ENCODE measurements at regions not wholly inside any gene's neighbourhood (a gene's known extent, or its start where the extent isn't known, plus 50 kb on each side); places are given as distances from the start of the nearest gene placed in this dataset.
A peak's percentile ranks its signal among the peaks of the same experiment; 100 is the strongest.
"Not testable (repeated sequence)": the region's sequence is repeated elsewhere in the genome, so short reads cannot be mapped to it uniquely, and the experiment has no call there.

DNA sequence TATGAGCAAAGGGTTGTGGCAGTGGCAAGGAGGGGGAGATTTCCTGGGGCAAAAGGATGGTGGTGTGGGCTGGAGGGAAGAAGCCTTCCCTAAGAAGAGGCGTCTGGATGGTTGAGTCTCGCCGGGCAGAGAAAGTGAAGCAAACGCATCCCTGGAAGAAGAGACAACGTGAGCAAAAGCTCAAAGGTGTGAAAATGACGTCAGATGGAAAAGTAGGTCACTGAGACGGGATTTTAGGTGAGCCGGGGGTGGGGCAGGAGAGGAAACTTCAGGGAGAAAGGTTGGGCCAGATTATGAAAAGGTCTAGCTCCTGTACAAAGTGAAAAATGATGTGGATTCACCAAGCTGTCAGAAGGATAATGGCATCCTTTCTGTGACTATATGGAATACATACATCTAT lies 95.3 kb upstream of the KCNE2 start:
- Mint-ChIP-seq H3K36me3 (peaks cover 7% of the 10 kb centered on the region), H3K4me1 (ENCODE audit: low read depth in 2 of 2) (no peaks in the 10 kb centered on the region), H3K27ac (no peak overlapping the region), H3K9me3 (peaks cover 2% of the 10 kb centered on the region), H3K27me3 (peaks cover 5 to 9% of the 10 kb centered on the region in 2 donors), H3K4me3 (no peak overlapping the region)
- DNase-seq (ENCODE audit: low spot score) (no peak), ATAC-seq (no peak)

DNA sequence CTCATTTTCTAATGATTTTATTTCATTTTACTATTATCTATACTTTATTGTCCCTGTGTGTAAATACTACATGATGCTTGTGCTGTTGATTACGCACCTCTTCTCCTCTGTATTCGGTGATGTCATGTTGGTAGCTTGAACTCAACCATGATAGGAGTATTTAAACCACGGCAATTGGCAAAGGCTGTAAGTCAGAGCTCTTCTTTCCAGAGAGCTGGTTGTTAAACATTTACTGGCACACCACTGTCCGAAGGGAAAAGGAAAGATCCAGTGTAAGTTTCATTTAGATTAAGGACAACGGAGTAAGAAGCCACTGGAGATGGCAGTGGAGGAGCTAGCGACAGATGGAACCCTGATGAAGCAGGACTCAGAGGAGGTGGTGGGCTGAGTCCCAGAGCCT lies 93.4 kb upstream of the KCNE2 start:
- Mint-ChIP-seq H3K36me3 (no peaks in the 10 kb centered on the region), H3K4me3 (no peak overlapping the region), H3K27me3 (peaks cover 12 to 17% of the 10 kb centered on the region in 2 donors), H3K27ac (no peak overlapping the region), H3K4me1 (ENCODE audit: low read depth in 2 of 2) (no peaks in the 10 kb centered on the region), H3K9me3 (no peaks in the 10 kb centered on the region)
- ATAC-seq: no peak
- DNase-seq (ENCODE audit: low spot score): no peak

DNA sequence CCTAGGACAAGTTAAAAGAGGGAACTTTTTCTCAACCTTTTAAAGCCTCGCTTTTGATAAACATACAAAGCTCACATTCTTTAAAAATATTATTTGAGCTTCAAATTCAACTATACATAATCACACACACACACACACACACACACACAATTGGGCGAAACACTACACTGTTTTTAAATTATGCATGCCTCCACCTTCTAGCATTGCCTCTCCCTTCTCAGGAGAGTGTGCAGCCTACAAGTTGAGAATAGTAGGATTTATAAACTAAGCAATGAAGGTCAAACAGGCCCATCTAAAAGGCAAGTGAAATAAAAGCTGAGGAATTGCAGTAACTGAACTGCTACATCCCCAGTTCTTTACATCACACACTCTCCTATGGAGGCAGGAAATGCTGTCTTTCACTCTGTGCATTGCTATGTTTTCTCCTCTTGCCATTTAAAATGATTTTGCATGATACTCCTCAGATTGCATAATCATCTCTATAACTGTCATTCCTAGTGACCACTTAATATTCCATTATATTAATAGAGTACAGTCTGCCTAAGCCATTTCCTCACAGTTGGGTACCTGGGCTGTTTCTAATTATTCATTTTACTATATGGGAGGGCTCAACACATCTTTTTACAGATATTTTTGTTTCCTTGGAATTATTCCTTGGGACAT lies 92.5 kb upstream of the KCNE2 start:
- ATAC-seq (no peak), DNase-seq (ENCODE audit: low spot score) (no peak)
- Mint-ChIP-seq H3K4me1 (ENCODE audit: low read depth in 2 of 2) (no peaks in the 10 kb centered on the region), H3K27me3 (peaks cover 12 to 17% of the 10 kb centered on the region in 2 donors), H3K9me3 (no peaks in the 10 kb centered on the region), H3K36me3 (no peaks in the 10 kb centered on the region), H3K4me3 (no peak overlapping the region), H3K27ac (no peak overlapping the region)

DNA sequence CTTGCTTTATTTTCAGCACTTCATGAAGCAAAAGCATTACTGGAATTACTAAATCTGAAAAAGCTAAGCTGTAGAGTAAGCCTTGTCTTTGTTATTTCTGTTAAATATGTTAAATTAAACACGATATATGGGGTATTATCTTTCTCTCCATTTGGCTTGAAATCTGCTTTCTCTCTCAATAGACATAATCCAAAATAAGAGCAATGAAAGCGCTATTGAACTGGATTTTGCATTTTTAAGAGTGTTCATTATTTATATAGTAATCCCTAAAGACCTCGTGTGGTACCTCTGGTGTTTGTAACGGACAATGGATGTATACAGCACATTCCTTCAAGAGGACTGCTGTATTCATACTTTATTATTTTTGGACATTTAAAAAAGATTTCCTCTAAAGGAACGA lies 91.5 kb upstream of the KCNE2 start:
- no peak overlapping the region for H3K27ac Mint-ChIP-seq
- H3K27me3 Mint-ChIP-seq: peaks cover 21 to 27% of the 10 kb centered on the region in 2 donors
- no peak for DNase-seq (ENCODE audit: low spot score)
- H3K9me3 Mint-ChIP-seq: peaks cover 3% of the 10 kb centered on the region
- H3K4me1 Mint-ChIP-seq (ENCODE audit: low read depth in 2 of 2): peaks cover 0 to 9% of the 10 kb centered on the region in 2 donors
- H3K36me3 Mint-ChIP-seq: peaks cover 8% of the 10 kb centered on the region
- ATAC-seq: no peak
- no peak overlapping the region for H3K4me3 Mint-ChIP-seq

DNA sequence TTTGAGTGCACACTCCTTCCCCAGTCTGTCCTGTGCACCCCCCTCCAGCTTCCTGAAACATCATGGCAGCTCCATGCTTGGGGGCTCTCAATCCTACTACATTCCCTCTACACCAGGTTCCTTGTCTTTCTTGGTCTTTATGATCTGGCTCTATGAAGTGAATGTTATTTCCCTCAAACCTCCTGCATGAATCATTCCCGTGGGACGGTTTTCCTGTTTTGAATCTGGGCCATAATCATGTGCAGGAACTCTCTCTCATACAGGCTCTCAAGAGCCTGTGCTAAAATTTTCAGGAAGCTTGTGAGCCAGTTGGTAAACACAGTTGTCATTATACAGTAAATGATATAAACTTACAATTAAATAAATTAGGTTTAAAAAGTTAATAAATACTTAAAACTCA lies 89.8 kb upstream of the KCNE2 start:
- DNase-seq (ENCODE audit: low spot score) (no peak), ATAC-seq (no peak)
- H3K27me3 Mint-ChIP-seq: peaks cover 21 to 26% of the 10 kb centered on the region in 2 donors
- peaks cover 3% of the 10 kb centered on the region for H3K9me3 Mint-ChIP-seq
- peaks cover 8% of the 10 kb centered on the region for H3K36me3 Mint-ChIP-seq
- H3K27ac Mint-ChIP-seq: no peak overlapping the region
- H3K4me1 Mint-ChIP-seq (ENCODE audit: low read depth in 2 of 2): peaks cover 0 to 9% of the 10 kb centered on the region in 2 donors
- H3K4me3 Mint-ChIP-seq: no peak overlapping the region

DNA sequence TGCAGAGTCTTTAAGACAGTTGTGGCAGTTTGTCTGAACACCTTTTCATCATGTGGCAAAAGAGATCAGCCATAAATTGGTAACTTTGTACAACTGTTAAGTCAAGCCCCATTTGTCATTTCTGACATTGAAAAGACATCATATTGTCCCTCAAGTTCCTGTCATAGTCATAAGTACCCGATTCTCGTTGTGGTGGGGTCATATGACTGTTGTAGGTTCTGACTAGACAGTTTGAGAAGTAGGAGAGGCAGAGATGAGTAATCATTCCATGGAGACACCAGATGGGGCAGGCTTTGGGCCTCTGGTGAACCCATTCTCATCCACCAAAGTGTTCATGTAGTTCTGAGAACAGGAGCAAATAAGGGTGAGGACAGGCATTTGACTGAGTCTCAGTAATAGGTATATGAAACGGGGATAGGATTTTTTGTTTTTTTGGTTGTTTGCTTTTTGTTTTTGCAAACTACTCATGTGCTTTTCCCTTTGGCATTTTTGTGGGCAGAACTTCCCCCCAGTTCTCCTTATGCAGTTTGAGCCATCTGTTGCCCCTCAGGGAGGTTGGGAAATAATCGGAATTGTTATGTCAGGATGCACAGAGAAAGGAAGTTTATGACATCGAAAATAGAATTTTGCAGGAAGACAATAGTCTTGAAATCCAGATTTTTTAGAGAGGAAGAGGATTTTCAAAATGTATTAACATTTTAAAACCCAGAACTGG lies 86.9 kb upstream of the KCNE2 start:
- Mint-ChIP-seq H3K4me3 (peak overlapping the region; percentile 31), H3K4me1 (ENCODE audit: low read depth in 2 of 2) (peaks cover 0 to 9% of the 10 kb centered on the region in 2 donors), H3K36me3 (peaks cover 8% of the 10 kb centered on the region), H3K9me3 (peaks cover 3% of the 10 kb centered on the region), H3K27ac (peak overlapping the region in 1 of 2 donors; percentile 53), H3K27me3 (peaks cover 20 to 21% of the 10 kb centered on the region in 2 donors)
- peak; percentile 70 to 95 for ATAC-seq
- DNase-seq (ENCODE audit: low spot score): no peak

DNA sequence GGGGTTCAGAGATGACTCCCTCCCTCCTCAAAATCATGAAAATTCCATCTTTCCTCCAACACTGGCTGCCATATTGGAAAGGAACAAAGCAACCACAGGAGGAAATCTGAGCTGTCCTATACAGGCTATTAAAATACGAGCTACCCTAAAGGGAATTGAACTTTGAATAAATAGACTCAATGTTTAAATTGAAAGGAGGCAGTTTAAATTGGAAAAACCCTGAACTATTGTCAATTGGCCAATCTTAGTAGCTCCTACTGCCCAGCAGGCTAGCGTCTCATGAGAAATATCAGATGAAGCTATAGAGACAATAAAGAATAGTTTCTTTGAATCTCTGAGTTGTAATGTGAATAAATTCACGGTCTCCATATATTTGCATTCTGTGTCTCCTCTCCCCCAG lies 85.4 kb upstream of the KCNE2 start:
- Mint-ChIP-seq H3K4me3 (no peak overlapping the region), H3K27ac (no peak overlapping the region), H3K36me3 (peaks cover 8% of the 10 kb centered on the region), H3K9me3 (peaks cover 3% of the 10 kb centered on the region), H3K4me1 (ENCODE audit: low read depth in 2 of 2) (peaks cover 0 to 9% of the 10 kb centered on the region in 2 donors), H3K27me3 (peaks cover 16 to 19% of the 10 kb centered on the region in 2 donors)
- ATAC-seq: no peak
- DNase-seq (ENCODE audit: low spot score): no peak

DNA sequence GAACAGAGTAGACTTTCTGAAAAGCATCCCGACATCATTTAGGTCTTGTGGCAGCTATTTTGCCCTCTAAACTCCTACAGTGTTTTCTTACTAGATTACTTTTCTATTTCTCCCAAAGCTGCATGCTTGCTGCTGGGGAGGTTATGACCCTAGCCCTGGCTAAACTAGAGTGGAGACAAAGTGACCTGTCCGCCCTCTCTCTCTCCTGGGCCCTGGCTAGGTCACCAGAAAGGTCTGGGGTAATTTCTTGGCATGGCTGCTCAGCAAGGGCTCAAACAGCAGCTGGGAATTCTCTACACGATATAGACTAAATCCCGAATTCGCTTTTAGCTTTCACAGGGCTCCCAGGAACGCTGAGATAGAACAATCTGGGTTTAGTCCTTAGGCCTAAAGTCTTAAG lies 84.5 kb upstream of the KCNE2 start:
- Mint-ChIP-seq H3K27ac (no peak overlapping the region), H3K36me3 (peaks cover 8% of the 10 kb centered on the region), H3K4me3 (no peak overlapping the region), H3K4me1 (ENCODE audit: low read depth in 2 of 2) (peaks cover 0 to 9% of the 10 kb centered on the region in 2 donors), H3K27me3 (peaks cover 9 to 13% of the 10 kb centered on the region in 2 donors), H3K9me3 (peaks cover 3% of the 10 kb centered on the region)
- DNase-seq (ENCODE audit: low spot score) (no peak), ATAC-seq (no peak)

DNA sequence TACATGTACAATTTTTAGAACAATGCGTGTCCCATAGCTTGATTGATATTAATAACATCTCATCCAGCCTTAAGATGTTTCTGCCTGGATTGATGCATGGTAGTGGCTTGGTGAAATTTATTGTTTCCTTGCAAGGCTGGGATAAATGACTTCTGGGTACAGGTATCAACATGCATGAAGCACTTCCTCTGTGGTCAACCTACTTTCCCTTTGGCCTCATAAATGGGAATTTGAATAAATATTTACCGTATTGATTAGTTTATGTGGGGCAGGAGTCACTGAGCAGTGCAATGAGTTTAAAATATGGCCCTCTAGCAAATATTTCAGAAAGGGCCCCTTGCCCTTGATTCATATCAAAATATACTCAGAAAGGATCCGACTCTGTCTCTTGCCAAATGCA lies 83.9 kb upstream of the KCNE2 start:
- H3K27ac Mint-ChIP-seq: no peak overlapping the region
- peaks cover 0 to 9% of the 10 kb centered on the region in 2 donors for H3K4me1 Mint-ChIP-seq (ENCODE audit: low read depth in 2 of 2)
- peaks cover 3% of the 10 kb centered on the region for H3K9me3 Mint-ChIP-seq
- no peak overlapping the region for H3K4me3 Mint-ChIP-seq
- H3K27me3 Mint-ChIP-seq: peaks cover 9 to 10% of the 10 kb centered on the region in 2 donors
- no peak for DNase-seq (ENCODE audit: low spot score)
- H3K36me3 Mint-ChIP-seq: peaks cover 8% of the 10 kb centered on the region
- no peak for ATAC-seq

DNA sequence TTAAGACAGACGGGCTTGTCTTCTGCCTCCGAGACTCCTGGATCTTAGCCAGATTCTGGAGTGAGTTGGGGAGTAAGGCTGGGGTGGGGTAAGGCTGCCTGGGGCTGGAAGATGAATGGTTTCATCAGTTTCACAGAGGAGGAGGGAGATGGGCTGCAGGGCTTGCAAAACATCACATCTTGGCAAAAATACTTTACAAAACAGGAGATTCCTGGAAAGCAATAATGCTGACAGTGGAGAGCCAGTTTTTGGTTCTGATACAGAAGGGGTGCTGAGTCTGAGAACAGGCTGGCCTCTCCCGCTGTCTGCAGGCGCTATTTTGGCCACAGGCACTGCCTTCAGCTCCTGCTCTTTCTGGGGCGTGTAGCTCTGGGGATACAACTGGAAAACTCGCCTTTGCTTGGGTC lies 83.4 kb upstream of the KCNE2 start:
- no peak overlapping the region for H3K27ac Mint-ChIP-seq
- H3K36me3 Mint-ChIP-seq: peaks cover 8% of the 10 kb centered on the region
- H3K4me3 Mint-ChIP-seq: no peak overlapping the region
- H3K27me3 Mint-ChIP-seq: peaks cover 9 to 10% of the 10 kb centered on the region in 2 donors
- DNase-seq (ENCODE audit: low spot score) (no peak), ATAC-seq (no peak)
- H3K4me1 Mint-ChIP-seq (ENCODE audit: low read depth in 2 of 2): peaks cover 0 to 9% of the 10 kb centered on the region in 2 donors
- peaks cover 3% of the 10 kb centered on the region for H3K9me3 Mint-ChIP-seq

DNA sequence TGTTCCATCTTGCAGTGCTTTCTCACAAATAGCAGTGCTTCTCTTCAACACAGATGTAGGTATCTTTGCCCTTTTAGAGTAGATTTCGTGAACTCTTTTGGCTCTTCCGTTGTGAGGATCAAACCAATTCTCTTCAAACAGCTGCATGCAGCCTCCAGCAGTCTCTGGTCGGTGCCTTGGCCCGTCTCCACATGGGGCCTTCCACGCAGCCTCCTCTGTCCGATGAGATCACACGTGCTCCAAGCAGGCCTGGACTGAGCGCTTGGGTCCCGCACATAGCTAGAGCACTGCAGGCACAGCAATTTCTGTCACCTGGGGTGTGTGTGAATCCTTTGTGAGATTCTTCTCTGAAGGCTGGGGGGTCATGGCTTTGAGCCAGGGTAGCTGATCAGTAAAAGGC lies 82.8 kb upstream of the KCNE2 start:
- no peak for DNase-seq (ENCODE audit: low spot score)
- H3K27me3 Mint-ChIP-seq: peaks cover 9 to 10% of the 10 kb centered on the region in 2 donors
- H3K4me3 Mint-ChIP-seq: no peak overlapping the region
- no peak overlapping the region for H3K27ac Mint-ChIP-seq
- peaks cover 0 to 9% of the 10 kb centered on the region in 2 donors for H3K4me1 Mint-ChIP-seq (ENCODE audit: low read depth in 2 of 2)
- no peak for ATAC-seq
- peaks cover 8% of the 10 kb centered on the region for H3K36me3 Mint-ChIP-seq
- H3K9me3 Mint-ChIP-seq: peaks cover 3% of the 10 kb centered on the region

DNA sequence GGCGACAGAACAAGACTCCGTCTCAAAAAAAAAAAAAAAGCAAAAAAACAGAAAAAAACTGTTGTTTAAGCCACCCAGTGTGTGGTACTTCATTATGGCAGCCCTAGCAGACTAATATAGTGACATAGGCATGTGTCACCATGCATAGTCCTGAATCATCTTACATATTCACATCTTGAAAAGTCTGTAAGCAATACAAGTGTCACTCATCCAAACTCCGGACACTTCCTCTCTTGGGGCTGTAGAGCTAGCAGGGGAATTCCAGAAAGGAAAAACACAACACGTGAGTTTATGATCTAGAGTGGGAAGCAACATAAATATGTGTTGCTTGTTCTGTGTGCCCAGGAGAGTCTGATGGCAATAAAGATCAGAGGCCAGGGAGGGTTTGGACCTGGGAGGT lies 81.6 kb upstream of the KCNE2 start:
- H3K9me3 Mint-ChIP-seq: peaks cover 3% of the 10 kb centered on the region
- peaks cover 0 to under 1% of the 10 kb centered on the region in 2 donors for H3K4me1 Mint-ChIP-seq (ENCODE audit: low read depth in 2 of 2)
- H3K27ac Mint-ChIP-seq: no peak overlapping the region
- no peak overlapping the region for H3K4me3 Mint-ChIP-seq
- H3K27me3 Mint-ChIP-seq: peaks cover 1 to 2% of the 10 kb centered on the region in 2 donors
- ATAC-seq: no peak
- H3K36me3 Mint-ChIP-seq: peaks cover 5% of the 10 kb centered on the region
- no peak for DNase-seq (ENCODE audit: low spot score)

DNA sequence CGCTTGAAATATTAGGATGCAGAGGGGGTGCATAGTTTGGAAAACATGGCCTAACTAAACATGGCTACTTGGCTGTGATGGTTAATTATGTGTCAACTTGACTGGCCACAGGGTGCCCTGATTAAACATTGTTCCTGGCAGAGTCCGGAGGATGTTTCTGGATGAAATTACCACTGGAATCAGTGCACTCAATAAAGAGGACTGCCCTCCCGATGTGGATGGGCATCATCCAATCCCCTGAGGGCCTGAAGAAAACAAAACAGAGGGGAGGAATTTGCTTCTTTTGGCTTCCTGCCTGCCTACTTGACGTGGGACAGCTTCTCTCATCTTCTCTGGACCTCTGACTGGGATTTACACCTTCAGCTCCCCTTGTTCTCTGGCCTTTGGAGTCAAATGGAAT lies 79.1 kb upstream of the KCNE2 start:
- peaks cover 17% of the 10 kb centered on the region for H3K36me3 Mint-ChIP-seq
- H3K4me1 Mint-ChIP-seq (ENCODE audit: low read depth in 2 of 2): no peaks in the 10 kb centered on the region
- no peaks in the 10 kb centered on the region for H3K27me3 Mint-ChIP-seq
- H3K4me3 Mint-ChIP-seq: no peak overlapping the region
- DNase-seq (ENCODE audit: low spot score): no peak
- ATAC-seq: no peak
- peaks cover 9% of the 10 kb centered on the region for H3K9me3 Mint-ChIP-seq
- no peak overlapping the region for H3K27ac Mint-ChIP-seq

DNA sequence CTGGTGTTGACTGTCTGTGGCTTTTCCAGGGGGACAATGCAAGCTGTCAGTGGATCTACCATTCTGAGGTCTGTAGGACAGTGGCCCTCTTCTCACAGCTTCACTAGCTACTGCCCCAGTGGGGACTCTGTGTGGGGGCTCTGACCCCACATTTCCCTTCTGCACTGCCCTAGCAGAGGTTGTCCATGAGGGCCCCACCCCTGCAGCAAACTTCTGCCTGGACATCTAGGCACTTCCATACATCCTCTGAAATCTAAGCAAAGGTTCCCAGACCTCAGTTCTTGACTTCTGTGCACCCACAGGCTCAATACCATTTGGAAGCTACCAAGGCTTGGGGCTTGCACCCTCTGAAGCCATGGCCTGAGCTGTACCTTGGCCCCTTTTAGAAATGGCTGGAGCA lies 75.8 kb upstream of the KCNE2 start:
- H3K27ac Mint-ChIP-seq; H3K4me3 Mint-ChIP-seq; H3K27me3 Mint-ChIP-seq; ATAC-seq; H3K9me3 Mint-ChIP-seq; H3K4me1 Mint-ChIP-seq (ENCODE audit: low read depth in 2 of 2); DNase-seq (ENCODE audit: low spot score): not testable (repeated sequence)
- H3K36me3 Mint-ChIP-seq: peaks cover 17% of the 10 kb centered on the region

All from natural killer cell treated with Interleukin-12 subunit alpha and Interleukin-12 subunit beta and Interleukin-15 and Interleukin-18, amount 100 ng/mL, for 72 hours (primary cell).